OCI-LY1 (cell line): ENCODE measurements at regions not wholly inside any gene's neighbourhood (a gene's known extent, or its start where the extent isn't known, plus 50 kb on each side); places are given as distances from the start of the nearest gene placed in this dataset.

ENCODE experiments used
- EZH2 ChIP-seq: fragments of 200-600 bp; sonication (generic), shearing (Covaris generic); IDR thresholded peaks from 2 replicates; pipeline ENCODE4 v1.8.0; 2017; ENCODE audit warnings: borderline replicate concordance, mixed run types, mild to moderate bottlenecking, antibody characterized with exemption, low read length, moderate library complexity, mixed read lengths
- TF ChIP-seq, protein P1 (sequence below): fragments of 200-600 bp; sonication (generic), shearing (Covaris generic); IDR thresholded peaks from 2 replicates; pipeline ENCODE4 v1.5.1; 2017; ENCODE audit warnings: mild to moderate bottlenecking, antibody characterized with exemption, low read length, moderate library complexity, mixed read lengths

DNA sequence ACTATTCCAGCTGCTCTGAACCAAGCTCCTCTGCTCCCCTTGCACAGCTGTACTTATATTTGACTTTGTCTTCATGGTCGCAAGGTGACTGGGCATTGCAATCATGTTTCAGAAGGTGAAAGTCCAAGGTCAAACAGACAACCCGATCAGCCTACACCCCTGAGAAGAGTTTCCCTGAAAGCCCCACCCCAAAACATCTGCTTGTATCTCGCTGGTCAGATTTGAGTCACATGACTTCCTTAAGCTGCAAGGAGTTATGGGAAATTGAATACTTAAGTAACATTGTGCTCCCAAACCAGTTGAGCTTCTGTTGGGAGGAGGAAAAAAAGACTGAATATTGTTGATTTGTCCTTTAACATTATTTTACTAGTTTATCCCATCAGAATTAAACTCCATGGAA, 83.4 kb upstream of the FZD10 start:
- TF ChIP-seq, protein P1, sequence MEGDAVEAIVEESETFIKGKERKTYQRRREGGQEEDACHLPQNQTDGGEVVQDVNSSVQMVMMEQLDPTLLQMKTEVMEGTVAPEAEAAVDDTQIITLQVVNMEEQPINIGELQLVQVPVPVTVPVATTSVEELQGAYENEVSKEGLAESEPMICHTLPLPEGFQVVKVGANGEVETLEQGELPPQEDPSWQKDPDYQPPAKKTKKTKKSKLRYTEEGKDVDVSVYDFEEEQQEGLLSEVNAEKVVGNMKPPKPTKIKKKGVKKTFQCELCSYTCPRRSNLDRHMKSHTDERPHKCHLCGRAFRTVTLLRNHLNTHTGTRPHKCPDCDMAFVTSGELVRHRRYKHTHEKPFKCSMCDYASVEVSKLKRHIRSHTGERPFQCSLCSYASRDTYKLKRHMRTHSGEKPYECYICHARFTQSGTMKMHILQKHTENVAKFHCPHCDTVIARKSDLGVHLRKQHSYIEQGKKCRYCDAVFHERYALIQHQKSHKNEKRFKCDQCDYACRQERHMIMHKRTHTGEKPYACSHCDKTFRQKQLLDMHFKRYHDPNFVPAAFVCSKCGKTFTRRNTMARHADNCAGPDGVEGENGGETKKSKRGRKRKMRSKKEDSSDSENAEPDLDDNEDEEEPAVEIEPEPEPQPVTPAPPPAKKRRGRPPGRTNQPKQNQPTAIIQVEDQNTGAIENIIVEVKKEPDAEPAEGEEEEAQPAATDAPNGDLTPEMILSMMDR: no peak
- TF ChIP-seq EZH2: no peak
